ENCODE measurements at regions not wholly inside any gene's neighbourhood (a gene's known extent, or its start where the extent isn't known, plus 50 kb on each side); places are given as distances from the start of the nearest gene placed in this dataset.

- intact Hi-C loops (cut with DNase I): no loop called here
Observed at GRCh38 chr2:159850789-159851188, 52.8 kb upstream of the CD302 start.

GRCh38 chr2:159849160-159849813 lies 51.3 kb upstream of the CD302 start:
- DNase-seq: no peak
- no peak overlapping the region for H3K4me3 ChIP-seq
- 91 to 94% methylated on average over 3 of the region's 3 CpGs for WGBS, 2 donors

More at GRCh38 chr2:159850789-159851188, 52.8 kb upstream of the CD302 start:
- no peak for TF ChIP-seq CTCF (IDR thresholded peaks at IDR 0.05)
- DNase-seq: no peak
- Histone ChIP-seq H3K27me3 (no peaks in the 10 kb centered on the region), H3K4me1 (peaks cover 0 to 16% (median 0%) of the 10 kb centered on the region in 9 donors), H3K36me3 (peaks cover 0 to 31% (median 0%) of the 10 kb centered on the region in 9 donors), H3K4me3 (no peak overlapping the region), H3K27ac (no peak overlapping the region), H3K9me3 (no peaks in the 10 kb centered on the region)
- ATAC-seq: no peak

More at GRCh38 chr2:159849160-159849813, 51.3 kb upstream of the CD302 start:
- no peak for TF ChIP-seq CTCF (IDR thresholded peaks at IDR 0.05)
- ATAC-seq: no peak
- H3K36me3 ChIP-seq: peaks cover 0 to 31% (median 0%) of the 10 kb centered on the region in 9 donors
- H3K27me3 ChIP-seq: no peaks in the 10 kb centered on the region
- H3K27ac ChIP-seq: no peak overlapping the region
- intact Hi-C loops (cut with DNase I): no loop called here
- no peaks in the 10 kb centered on the region for H3K9me3 ChIP-seq
- H3K4me1 ChIP-seq: peaks cover 0 to 4% (median 0%) of the 10 kb centered on the region in 9 donors

Measured in heart right ventricle (tissue), 16 donors.